ENCODE measurements at regions not wholly inside any gene's neighbourhood (a gene's known extent, or its start where the extent isn't known, plus 50 kb on each side); places are given as distances from the start of the nearest gene placed in this dataset.

DNA sequence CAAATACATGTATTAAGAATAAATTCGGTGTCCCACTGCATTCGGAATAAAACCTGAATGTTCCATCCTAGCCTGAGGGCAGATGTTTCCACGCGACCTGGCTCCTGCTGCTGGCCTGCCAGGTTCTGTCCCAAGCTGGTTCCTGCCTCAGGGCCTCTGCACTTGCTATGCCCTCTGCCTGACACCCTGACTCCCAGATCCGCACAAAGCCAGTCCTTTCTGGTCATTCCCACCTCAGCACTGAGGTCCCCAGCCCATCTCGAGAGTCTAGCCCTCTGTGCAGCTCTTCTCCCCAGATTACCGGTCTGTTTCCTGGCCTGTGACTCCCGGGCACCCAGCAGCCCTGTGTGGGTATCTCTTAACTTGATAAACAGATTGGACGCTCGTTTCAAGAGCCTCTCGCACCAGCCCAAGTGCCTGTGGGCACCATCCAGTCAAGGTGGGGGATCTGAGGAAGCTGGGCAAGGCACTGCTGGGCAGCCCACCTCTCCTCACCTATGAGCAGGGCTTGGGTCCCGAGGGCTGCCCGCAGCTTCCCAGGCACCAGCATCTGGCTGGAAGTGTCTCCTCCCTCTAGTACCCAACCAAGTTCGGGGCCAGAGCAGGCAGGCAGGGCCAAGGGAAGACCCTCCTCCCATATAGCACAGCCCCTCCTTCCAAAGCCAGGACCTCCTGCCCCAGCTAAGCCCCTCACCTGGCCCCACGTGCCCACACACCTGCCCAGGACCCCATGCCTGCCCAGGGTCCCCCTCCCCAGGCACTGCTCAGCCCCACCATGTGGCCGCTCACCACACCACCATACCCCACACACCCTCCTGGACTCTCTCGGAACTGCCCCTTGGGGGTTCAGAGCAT is 132.2 kb downstream of the NCOR2 start:
- peaks cover 4% of the 10 kb centered on the region; the same call in 1 of the 2 replicates for H3F3A ChIP-seq (ENCODE audit: insufficient read depth)
- in situ Hi-C loops (cut with MboI) = no loop called here
- no peaks in the 10 kb centered on the region for H3K9me3 ChIP-seq (ENCODE audit: low read depth)
- H3K4me1 ChIP-seq (ENCODE audit: insufficient read depth) = peaks cover 4% of the 10 kb centered on the region
- H3K27me3 ChIP-seq (replicated peaks; ENCODE audit: insufficient read depth) = no peaks in the 10 kb centered on the region
- no peak for DNase-seq
- H4K20me1 ChIP-seq (ENCODE audit: insufficient read depth) = no peaks in the 10 kb centered on the region
- H3K36me3 ChIP-seq (ENCODE audit: low read depth) = no peaks in the 10 kb centered on the region
- no peak overlapping the region for H2AFZ ChIP-seq
- H3K27ac ChIP-seq = no peak overlapping the region
- TF ChIP-seq EZH2 (IDR thresholded peaks at IDR 0.05; ENCODE audit: insufficient read depth, poor library complexity, severe bottlenecking) = no peak
- TF ChIP-seq EZH2phosphoT487 (IDR thresholded peaks at IDR 0.05; ENCODE audit: insufficient read depth, low read depth) = no peak
- H3K9me2 ChIP-seq (ENCODE audit: insufficient read depth) = no peaks in the 10 kb centered on the region
- WGBS, 2 experiments (ENCODE audit: low coverage in 1 of 2, low lambda C conversion rate in 2 of 2, missing lambda C conversion rate in 2 of 2) = 85 to 86% methylated on average over 16 to 17 of the region's 17 CpGs
- no peak overlapping the region for H3K4me2 ChIP-seq (ENCODE audit: unreplicated experiment)
- H3K9ac ChIP-seq = no peak overlapping the region
- peaks cover 9% of the 10 kb centered on the region for H3K79me2 ChIP-seq (ENCODE audit: insufficient read depth)
- H3K4me3 ChIP-seq = no peak overlapping the region

DNA sequence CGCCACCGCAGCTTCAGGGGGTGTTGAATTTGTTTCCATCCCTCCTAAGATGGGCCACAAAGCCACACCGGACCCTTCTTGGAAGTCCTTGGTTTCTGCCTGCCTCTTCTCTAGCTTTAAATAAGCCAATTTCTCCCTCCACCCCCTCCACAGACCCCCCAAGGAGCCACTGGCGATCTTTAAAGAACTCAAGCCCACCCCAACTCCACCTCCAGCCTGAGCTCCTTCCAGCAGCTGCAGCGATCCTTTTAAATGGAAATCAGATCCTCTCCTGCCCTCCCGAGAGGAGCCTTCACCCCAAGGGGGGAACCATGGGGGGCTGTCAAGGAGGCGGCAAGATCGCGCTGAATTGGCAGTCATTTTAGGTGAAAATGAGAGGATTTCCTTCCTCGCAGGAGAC is 133.1 kb downstream of the NCOR2 start:
- Histone ChIP-seq H3K9me2 (ENCODE audit: insufficient read depth) (no peaks in the 10 kb centered on the region), H2AFZ (no peak overlapping the region), H3K4me1 (ENCODE audit: insufficient read depth) (no peaks in the 10 kb centered on the region; the same call in 1 of the 2 replicates), H3K27me3 (replicated peaks; ENCODE audit: insufficient read depth) (no peaks in the 10 kb centered on the region), H3K4me3 (no peak overlapping the region), H3K79me2 (ENCODE audit: insufficient read depth) (peaks cover 1% of the 10 kb centered on the region), H4K20me1 (ENCODE audit: insufficient read depth) (no peaks in the 10 kb centered on the region), H3K4me2 (ENCODE audit: unreplicated experiment) (no peak overlapping the region), H3F3A (ENCODE audit: insufficient read depth) (0 out of 2 replicates have a peak, but pooled peaks cover 7% of the 10 kb centered on the region), H3K27ac (no peak overlapping the region), H3K36me3 (ENCODE audit: low read depth) (no peaks in the 10 kb centered on the region; the same call in 1 of the 2 replicates), H3K9ac (no peak overlapping the region), H3K9me3 (ENCODE audit: low read depth) (no peaks in the 10 kb centered on the region)
- 89 to 95% methylated on average over 10 of the region's 10 CpGs for WGBS, 2 experiments (ENCODE audit: low coverage in 1 of 2, low lambda C conversion rate in 2 of 2, missing lambda C conversion rate in 2 of 2)
- in situ Hi-C loops (cut with MboI) = no loop called here
- no peak for DNase-seq
- TF ChIP-seq EZH2phosphoT487 (IDR thresholded peaks at IDR 0.05; ENCODE audit: insufficient read depth, low read depth) = no peak
- no peak for TF ChIP-seq EZH2 (IDR thresholded peaks at IDR 0.05; ENCODE audit: insufficient read depth, poor library complexity, severe bottlenecking)

DNA sequence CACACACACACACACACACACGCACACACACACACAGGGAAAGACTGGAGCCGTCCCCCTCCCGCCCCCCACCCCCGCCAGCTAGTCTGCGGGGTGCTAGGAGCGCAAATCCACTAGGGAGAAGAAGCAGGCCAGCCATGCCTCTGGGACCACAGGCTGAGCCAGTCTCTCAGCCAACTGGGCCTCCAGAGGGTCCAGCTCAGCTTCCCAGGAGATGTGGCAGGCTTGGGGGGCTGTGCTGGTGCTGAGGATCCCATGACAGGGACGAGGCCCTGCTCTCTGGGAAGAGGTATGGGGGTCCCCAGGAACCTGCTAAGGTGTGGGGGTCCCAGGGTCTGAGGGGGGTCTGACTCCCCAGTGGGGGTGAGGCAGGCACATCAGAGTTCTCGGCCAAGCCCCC is 133.5 kb downstream of the NCOR2 start:
- Histone ChIP-seq H3F3A (ENCODE audit: insufficient read depth) (0 out of 2 replicates have a peak, but pooled peaks cover 12% of the 10 kb centered on the region), H3K9me2 (ENCODE audit: insufficient read depth) (no peaks in the 10 kb centered on the region), H3K9me3 (ENCODE audit: low read depth) (no peaks in the 10 kb centered on the region), H3K27ac (no peak overlapping the region), H2AFZ (no peak overlapping the region), H4K20me1 (ENCODE audit: insufficient read depth) (no peaks in the 10 kb centered on the region), H3K79me2 (ENCODE audit: insufficient read depth) (no peaks in the 10 kb centered on the region; the same call in 1 of the 2 replicates), H3K9ac (no peak overlapping the region), H3K4me1 (ENCODE audit: insufficient read depth) (peaks cover 5% of the 10 kb centered on the region), H3K4me2 (ENCODE audit: unreplicated experiment) (no peak overlapping the region), H3K4me3 (no peak overlapping the region), H3K36me3 (ENCODE audit: low read depth) (no peaks in the 10 kb centered on the region; the same call in 1 of the 2 replicates), H3K27me3 (replicated peaks; ENCODE audit: insufficient read depth) (no peaks in the 10 kb centered on the region)
- TF ChIP-seq EZH2 (IDR thresholded peaks at IDR 0.05; ENCODE audit: insufficient read depth, poor library complexity, severe bottlenecking) = no peak
- TF ChIP-seq EZH2phosphoT487 (IDR thresholded peaks at IDR 0.05; ENCODE audit: insufficient read depth, low read depth) = no peak
- DNase-seq = no peak
- in situ Hi-C loops (cut with MboI) = no loop called here
- 75 to 84% methylated on average over 2 to 8 of the region's 8 CpGs for WGBS, 2 experiments (ENCODE audit: low coverage in 1 of 2, low lambda C conversion rate in 2 of 2, missing lambda C conversion rate in 2 of 2)

DNA sequence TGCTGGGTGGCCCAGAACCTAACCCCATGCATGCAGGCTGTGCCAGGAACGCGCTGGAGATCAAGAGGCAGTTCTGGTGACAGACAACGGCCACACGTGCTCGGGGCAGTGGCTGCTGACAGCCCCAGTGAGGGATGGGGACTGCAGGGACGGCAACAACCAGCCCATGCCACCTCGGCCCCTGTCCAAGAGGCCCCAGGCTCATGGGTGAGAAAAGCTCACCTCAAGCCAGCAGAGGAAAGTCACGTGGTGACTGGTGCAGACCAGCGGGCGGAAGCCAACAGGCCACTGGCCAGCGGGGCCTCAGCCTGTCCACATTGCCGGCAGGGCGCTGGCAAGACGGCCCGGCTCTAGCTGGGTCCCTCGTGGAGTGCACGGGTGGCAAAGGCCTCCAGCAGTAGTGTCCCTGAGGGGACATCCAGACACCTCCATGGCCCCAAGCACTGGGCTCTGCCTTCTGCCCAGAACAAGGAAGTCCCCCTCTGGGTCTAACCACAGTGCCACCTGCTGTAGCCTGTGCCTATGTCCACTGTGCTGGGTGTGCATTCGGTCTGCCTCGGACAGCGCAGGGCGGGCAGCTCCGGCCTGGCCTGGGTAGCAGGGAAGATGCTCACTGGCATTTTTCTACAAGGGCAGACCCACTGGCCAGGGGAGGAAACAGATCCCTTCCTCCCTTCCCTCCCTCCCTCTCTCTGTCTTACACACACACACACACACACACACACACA is 134.1 kb downstream of the NCOR2 start:
- in situ Hi-C loops (cut with MboI) = no loop called here

More for the DNA sequence above, 134.1 kb downstream of the NCOR2 start:
- H3K36me3 ChIP-seq (ENCODE audit: low read depth) = no peaks in the 10 kb centered on the region; the same call in 1 of the 2 replicates
- H3K4me2 ChIP-seq (ENCODE audit: unreplicated experiment) = no peak overlapping the region
- no peaks in the 10 kb centered on the region for H3K27me3 ChIP-seq (replicated peaks; ENCODE audit: insufficient read depth)
- no peak overlapping the region for H3K4me3 ChIP-seq
- no peak for TF ChIP-seq EZH2phosphoT487 (IDR thresholded peaks at IDR 0.05; ENCODE audit: insufficient read depth, low read depth)
- TF ChIP-seq EZH2 (IDR thresholded peaks at IDR 0.05; ENCODE audit: insufficient read depth, poor library complexity, severe bottlenecking) = no peak
- no peaks in the 10 kb centered on the region for H3K9me2 ChIP-seq (ENCODE audit: insufficient read depth)
- 60 to 66% methylated on average over 22 of the region's 22 CpGs for WGBS, 2 experiments (ENCODE audit: low coverage in 1 of 2, low lambda C conversion rate in 2 of 2, missing lambda C conversion rate in 2 of 2)
- peaks cover 10% of the 10 kb centered on the region for H3K4me1 ChIP-seq (ENCODE audit: insufficient read depth)
- 0 out of 2 replicates have a peak, but pooled peaks cover 18% of the 10 kb centered on the region for H3F3A ChIP-seq (ENCODE audit: insufficient read depth)
- no peak overlapping the region for H3K9ac ChIP-seq
- DNase-seq = no peak
- H2AFZ ChIP-seq = no peak overlapping the region
- no peaks in the 10 kb centered on the region for H4K20me1 ChIP-seq (ENCODE audit: insufficient read depth)
- H3K79me2 ChIP-seq (ENCODE audit: insufficient read depth) = no peaks in the 10 kb centered on the region; the same call in 1 of the 2 replicates
- no peak overlapping the region for H3K27ac ChIP-seq
- H3K9me3 ChIP-seq (ENCODE audit: low read depth) = no peaks in the 10 kb centered on the region

All from GM23248 (cell line).